D341Med (cell line): ENCODE measurements at regions not wholly inside any gene's neighbourhood (a gene's known extent, or its start where the extent isn't known, plus 50 kb on each side); places are given as distances from the start of the nearest gene placed in this dataset.

Experiments used
- DNase-seq: peaks from one replicate; pipeline ENCODE4 v3.0.0; 2012; ENCODE audit warnings: low spot score

GRCh38 chr15:77786956-77787355, 154.2 kb upstream of the LINGO1 start:
- DNase-seq = no peak

GRCh38 chr15:77786181-77786890, 153.6 kb upstream of the LINGO1 start:
- no peak for DNase-seq

- DNase-seq = peak; percentile 70
Observed at GRCh38 chr15:77784361-77785292, 151.9 kb upstream of the LINGO1 start.

GRCh38 chr15:77783636-77784035, 150.9 kb upstream of the LINGO1 start:
- no peak for DNase-seq

GRCh38 chr15:77782691-77783090, 150.0 kb upstream of the LINGO1 start:
- DNase-seq = no peak

- no peak for DNase-seq
Observed at GRCh38 chr15:77781946-77782240, 149.2 kb upstream of the LINGO1 start.

GRCh38 chr15:77781151-77781945, 148.6 kb upstream of the LINGO1 start:
- no peak for DNase-seq

- no peak for DNase-seq
Observed at GRCh38 chr15:77778802-77779201, 146.1 kb upstream of the LINGO1 start.

GRCh38 chr15:77775837-77776236, 143.1 kb upstream of the LINGO1 start:
- no peak for DNase-seq

- DNase-seq = no peak
Observed at GRCh38 chr15:77775373-77775772, 142.7 kb upstream of the LINGO1 start.

- DNase-seq = no peak
Observed at GRCh38 chr15:77774350-77774749, 141.6 kb upstream of the LINGO1 start.

- DNase-seq = no peak
Observed at GRCh38 chr15:77773903-77774302, 141.2 kb upstream of the LINGO1 start.

- DNase-seq = no peak
Observed at GRCh38 chr15:77772641-77773402, 140.1 kb upstream of the LINGO1 start.

- DNase-seq = no peak
Observed at GRCh38 chr15:77771616-77772015, 138.9 kb upstream of the LINGO1 start.

GRCh38 chr15:77769700-77770099, 137.0 kb upstream of the LINGO1 start:
- no peak for DNase-seq

GRCh38 chr15:77768521-77769078, 135.9 kb upstream of the LINGO1 start:
- DNase-seq = no peak

GRCh38 chr15:77768107-77768506, 135.4 kb upstream of the LINGO1 start:
- no peak for DNase-seq

GRCh38 chr15:77764095-77764494, 131.4 kb upstream of the LINGO1 start:
- no peak for DNase-seq

- DNase-seq = no peak
Observed at GRCh38 chr15:77762747-77763355, 130.1 kb upstream of the LINGO1 start.

GRCh38 chr15:77759896-77760592, 127.3 kb upstream of the LINGO1 start:
- DNase-seq = no peak

GRCh38 chr15:77753939-77754338, 121.2 kb upstream of the LINGO1 start:
- DNase-seq = no peak
